ENCODE measurements at regions not wholly inside any gene's neighbourhood (a gene's known extent, or its start where the extent isn't known, plus 50 kb on each side); places are given as distances from the start of the nearest gene placed in this dataset.

DNA sequence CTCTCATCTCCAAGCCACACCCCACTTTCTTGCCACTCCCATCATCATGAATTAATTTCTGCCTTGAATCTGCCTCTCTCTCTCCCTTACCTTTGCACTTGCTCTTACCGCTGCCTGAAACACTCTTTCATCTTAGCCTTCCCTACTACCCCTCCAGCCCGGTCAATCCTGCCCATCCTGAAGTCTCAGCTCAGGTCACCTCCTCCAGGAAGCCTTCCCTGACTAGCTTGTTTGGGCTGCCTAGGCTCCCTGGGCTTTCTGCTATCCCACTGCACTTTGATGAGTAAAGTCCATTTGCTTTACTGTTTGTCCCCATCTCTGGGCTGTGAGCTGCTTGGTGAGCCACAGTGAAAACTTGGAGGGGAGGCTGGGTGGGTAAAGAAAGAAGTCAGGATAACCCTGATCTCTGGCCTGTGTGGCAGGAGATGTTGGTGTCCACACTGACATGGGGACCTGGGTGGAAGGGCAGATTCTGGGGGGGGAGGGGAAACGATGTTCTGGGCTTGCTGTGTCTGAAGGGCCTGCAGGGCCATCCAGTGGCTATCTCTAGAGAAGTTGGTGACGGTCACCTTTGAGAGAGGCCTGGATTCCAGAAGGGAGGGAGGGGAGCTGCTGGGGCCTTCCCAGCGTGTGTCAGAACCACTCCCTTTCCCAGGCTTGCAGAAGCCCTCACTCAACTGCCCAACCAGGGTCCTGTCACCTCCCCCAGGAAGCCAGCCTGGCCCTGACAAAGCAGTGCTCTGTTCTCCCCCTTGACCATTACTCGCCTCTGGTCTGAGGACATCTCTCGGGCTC, 75.0 kb upstream of the DAB2IP start:
- Histone ChIP-seq H3K36me3 (ENCODE audit: insufficient read depth, low read length) (no peaks in the 10 kb centered on the region), H3K9me3 (ENCODE audit: insufficient read depth, low read depth, low read length) (no peaks in the 10 kb centered on the region), H4K20me1 (ENCODE audit: insufficient read depth, low read length, poor library complexity, severe bottlenecking) (no peaks in the 10 kb centered on the region), H3F3A (ENCODE audit: low read depth) (no peaks in the 10 kb centered on the region), H3K4me3 (ENCODE audit: low read length, poor library complexity, severe bottlenecking) (no peak overlapping the region), H3K79me2 (ENCODE audit: insufficient read depth, low read length) (no peaks in the 10 kb centered on the region), H3K9ac (ENCODE audit: low read depth, low read length, poor library complexity, severe bottlenecking) (no peak overlapping the region), H3K9me2 (replicated peaks; ENCODE audit: low read depth, low read length) (no peaks in the 10 kb centered on the region), H3K27me3 (ENCODE audit: insufficient read depth, low read length, poor library complexity, severe bottlenecking) (no peaks in the 10 kb centered on the region), H3K4me1 (ENCODE audit: insufficient read depth, low read length, poor library complexity, severe bottlenecking) (no peaks in the 10 kb centered on the region), H3K4me2 (ENCODE audit: low read depth, low read length, poor library complexity, severe bottlenecking) (no peak overlapping the region), H2AFZ (ENCODE audit: low read length) (no peak overlapping the region)
- TF ChIP-seq EZH2phosphoT487 (IDR thresholded peaks at IDR 0.05; ENCODE audit: borderline replicate concordance) = no peak
- TF ChIP-seq CTCF (conservative IDR thresholded peaks at IDR 0.05; ENCODE audit: low read length) = no peak

- H3K27me3 ChIP-seq (ENCODE audit: insufficient read depth, low read length, poor library complexity, severe bottlenecking) = no peaks in the 10 kb centered on the region
- H3K9ac ChIP-seq (ENCODE audit: low read depth, low read length, poor library complexity, severe bottlenecking) = no peak overlapping the region
- no peak for TF ChIP-seq CTCF (conservative IDR thresholded peaks at IDR 0.05; ENCODE audit: low read length)
- TF ChIP-seq EZH2phosphoT487 (IDR thresholded peaks at IDR 0.05; ENCODE audit: borderline replicate concordance) = no peak
- no peaks in the 10 kb centered on the region for H3K9me2 ChIP-seq (replicated peaks; ENCODE audit: low read depth, low read length)
- H3K79me2 ChIP-seq (ENCODE audit: insufficient read depth, low read length) = no peaks in the 10 kb centered on the region
- H3F3A ChIP-seq (ENCODE audit: low read depth) = no peaks in the 10 kb centered on the region
- H3K4me1 ChIP-seq (ENCODE audit: insufficient read depth, low read length, poor library complexity, severe bottlenecking) = no peaks in the 10 kb centered on the region
- no peak overlapping the region for H3K4me3 ChIP-seq (ENCODE audit: low read length, poor library complexity, severe bottlenecking)
- H3K9me3 ChIP-seq (ENCODE audit: insufficient read depth, low read depth, low read length) = no peaks in the 10 kb centered on the region
- no peak overlapping the region for H3K4me2 ChIP-seq (ENCODE audit: low read depth, low read length, poor library complexity, severe bottlenecking)
- no peak overlapping the region for H2AFZ ChIP-seq (ENCODE audit: low read length)
- H4K20me1 ChIP-seq (ENCODE audit: insufficient read depth, low read length, poor library complexity, severe bottlenecking) = no peaks in the 10 kb centered on the region
- no peaks in the 10 kb centered on the region for H3K36me3 ChIP-seq (ENCODE audit: insufficient read depth, low read length)
These were observed 74.3 kb upstream of the DAB2IP start for GRCh38 chr9:121577166-121577565.

- no peak overlapping the region for H3K4me3 ChIP-seq (ENCODE audit: low read length, poor library complexity, severe bottlenecking)
- no peaks in the 10 kb centered on the region for H3K27me3 ChIP-seq (ENCODE audit: insufficient read depth, low read length, poor library complexity, severe bottlenecking)
- no peak overlapping the region for H2AFZ ChIP-seq (ENCODE audit: low read length)
- H3K9ac ChIP-seq (ENCODE audit: low read depth, low read length, poor library complexity, severe bottlenecking) = no peak overlapping the region
- H3F3A ChIP-seq (ENCODE audit: low read depth) = no peaks in the 10 kb centered on the region
- no peaks in the 10 kb centered on the region for H4K20me1 ChIP-seq (ENCODE audit: insufficient read depth, low read length, poor library complexity, severe bottlenecking)
- H3K4me2 ChIP-seq (ENCODE audit: low read depth, low read length, poor library complexity, severe bottlenecking) = no peak overlapping the region
- no peaks in the 10 kb centered on the region for H3K4me1 ChIP-seq (ENCODE audit: insufficient read depth, low read length, poor library complexity, severe bottlenecking)
- no peaks in the 10 kb centered on the region for H3K9me3 ChIP-seq (ENCODE audit: insufficient read depth, low read depth, low read length)
- TF ChIP-seq EZH2phosphoT487 (IDR thresholded peaks at IDR 0.05; ENCODE audit: borderline replicate concordance) (no peak), CTCF (conservative IDR thresholded peaks at IDR 0.05; ENCODE audit: low read length) (no peak)
- no peaks in the 10 kb centered on the region for H3K36me3 ChIP-seq (ENCODE audit: insufficient read depth, low read length)
- no peaks in the 10 kb centered on the region for H3K79me2 ChIP-seq (ENCODE audit: insufficient read depth, low read length)
- H3K9me2 ChIP-seq (replicated peaks; ENCODE audit: low read depth, low read length) = no peaks in the 10 kb centered on the region
These were observed 73.9 kb upstream of the DAB2IP start for GRCh38 chr9:121577572-121577971.

Measured in Loucy (cell line).